Gastrocnemius medialis (tissue), 4 donors: ENCODE measurements at regions not wholly inside any gene's neighbourhood (a gene's known extent, or its start where the extent isn't known, plus 50 kb on each side); places are given as distances from the start of the nearest gene placed in this dataset.

Experiments used
- ATAC-seq, 2 donors: fragments of 150-250 bp; one replicate each; pipeline ENCODE4 v1.9.1; 2016
- DNase-seq, 2 donors: peaks; one replicate each; pipeline ENCODE4 v3.0.0-alpha.2; 2019
- H3K27ac ChIP-seq, 4 donors: fragments of 200-600 bp; sonication (generic); 1 replicate in 1 of 4; 2 replicates in 3 of 4; pipeline ENCODE4 v1.5.1; 2016 to 2018; ENCODE audit warnings: mild to moderate bottlenecking in 2 of 4, moderate library complexity in 1 of 4
- H3K27me3 ChIP-seq, 3 donors: fragments of 200-600 bp; sonication (generic) in 2 of 3; 1 replicate in 1 of 3; 2 replicates in 2 of 3; pipeline versions ENCODE4 v1.5.1 to v1.6.0; 2016 to 2019; ENCODE audit warnings: mild to moderate bottlenecking in 1 of 3, moderate library complexity in 1 of 3
- H3K36me3 ChIP-seq, 2 donors: fragments of 200-600 bp; sonication (generic) in 1 of 2; one replicate each; pipeline ENCODE4 v1.5.1; 2017 to 2018
- H3K4me1 ChIP-seq, 2 donors: fragments of 200-600 bp; sonication (generic) in 1 of 2; one replicate each; pipeline ENCODE4 v1.5.1; 2016 to 2017; ENCODE audit warnings: mild to moderate bottlenecking in 2 of 2
- H3K4me3 ChIP-seq, 4 donors: fragments of 200-600 bp; sonication (generic) in 3 of 4; 1 replicate in 1 of 4; 2 replicates in 3 of 4; pipeline ENCODE4 v1.5.1; 2016 to 2019; ENCODE audit warnings: mild to moderate bottlenecking in 2 of 4
- H3K9me3 ChIP-seq, 3 donors: fragments of 200-600 bp; sonication (generic) in 2 of 3; 1 replicate in 1 of 3; 2 replicates in 2 of 3; pipeline ENCODE4 v1.5.1; 2016 to 2019
- CTCF ChIP-seq, 5 experiments: fragments of 450-650 bp in 3 of 5; fragments of 200-600 bp in 2 of 5; sonication (generic) in 2 of 5; IDR thresholded peaks in 4 of 5; conservative IDR thresholded peaks in 1 of 5; 1 replicate in 4 of 5; 2 replicates in 1 of 5; pipeline ENCODE4 v1.5.1; 2016 to 2019; ENCODE audit warnings: antibody characterized with exemption in 5 of 5, mild to moderate bottlenecking in 3 of 5, moderate library complexity in 3 of 5
- POLR2A ChIP-seq, 2 donors: fragments of 450-650 bp; IDR thresholded peaks; one replicate each; pipeline ENCODE4 v1.6.1; 2017; ENCODE audit warnings: antibody characterized with exemption in 2 of 2, mild to moderate bottlenecking in 2 of 2, moderate library complexity in 2 of 2
- in situ Hi-C, 4 donors: fragments of 200-750 bp; cut with MboI; loops; one replicate each; pipeline versions ENCODE4 v1.15.0 to v1.8.0; 2017; ENCODE audit warnings: low sequenced_read_pairs in 4 of 4
- intact Hi-C: fragments of 100-400 bp; cut with DNase I; formaldehyde crosslinking; loops from one replicate; pipeline ENCODE4 v1.15.1; 2023; ENCODE audit warnings: low total_unique reads

GRCh38 chr4:113849771-113850170 is 88.2 kb upstream of the CAMK2D start:
- no peak overlapping the region for H3K27ac ChIP-seq
- ATAC-seq (no peak), DNase-seq (no peak)
- H3K27me3 ChIP-seq, result no peaks in the 10 kb centered on the region
- TF ChIP-seq CTCF (IDR thresholded peaks at IDR 0.05 in 4 of 5, conservative IDR thresholded peaks at IDR 0.05 in 1 of 5), result no peak
- TF ChIP-seq POLR2A (IDR thresholded peaks at IDR 0.05), result no peak
- peaks cover 0 to 5% of the 10 kb centered on the region in 2 donors for H3K4me1 ChIP-seq
- H3K4me3 ChIP-seq, result no peak overlapping the region
- in situ Hi-C loops (no loop called here), intact Hi-C loops (no loop called here)
- H3K36me3 ChIP-seq, result no peaks in the 10 kb centered on the region
- H3K9me3 ChIP-seq, result no peaks in the 10 kb centered on the region

GRCh38 chr4:113847710-113848109 is 86.2 kb upstream of the CAMK2D start:
- in situ Hi-C loops (no loop called here), intact Hi-C loops (no loop called here)
- no peaks in the 10 kb centered on the region for H3K27me3 ChIP-seq
- DNase-seq (no peak), ATAC-seq (no peak)
- H3K4me1 ChIP-seq, result peaks cover 0 to 5% of the 10 kb centered on the region in 2 donors
- no peak overlapping the region for H3K27ac ChIP-seq
- no peaks in the 10 kb centered on the region for H3K9me3 ChIP-seq
- no peaks in the 10 kb centered on the region for H3K36me3 ChIP-seq
- no peak overlapping the region for H3K4me3 ChIP-seq
- TF ChIP-seq POLR2A (IDR thresholded peaks at IDR 0.05), result no peak
- no peak for TF ChIP-seq CTCF (IDR thresholded peaks at IDR 0.05 in 4 of 5, conservative IDR thresholded peaks at IDR 0.05 in 1 of 5)

GRCh38 chr4:113846433-113846832 is 84.9 kb upstream of the CAMK2D start:
- DNase-seq (no peak), ATAC-seq (no peak)
- intact Hi-C loops, result no loop called here
- no peaks in the 10 kb centered on the region for H3K36me3 ChIP-seq
- TF ChIP-seq CTCF (IDR thresholded peaks at IDR 0.05 in 4 of 5, conservative IDR thresholded peaks at IDR 0.05 in 1 of 5) (no peak), POLR2A (IDR thresholded peaks at IDR 0.05) (no peak)
- H3K4me3 ChIP-seq, result no peak overlapping the region
- H3K27me3 ChIP-seq, result no peaks in the 10 kb centered on the region
- no peak overlapping the region for H3K27ac ChIP-seq
- H3K9me3 ChIP-seq, result no peaks in the 10 kb centered on the region
- peaks cover 0 to 5% of the 10 kb centered on the region in 2 donors for H3K4me1 ChIP-seq
- in situ Hi-C loops, result no loop called here

GRCh38 chr4:113845138-113845537 is 83.6 kb upstream of the CAMK2D start:
- H3K36me3 ChIP-seq, result no peaks in the 10 kb centered on the region
- H3K9me3 ChIP-seq, result no peaks in the 10 kb centered on the region
- in situ Hi-C loops, result no loop called here
- TF ChIP-seq POLR2A (IDR thresholded peaks at IDR 0.05) (no peak), CTCF (IDR thresholded peaks at IDR 0.05 in 4 of 5, conservative IDR thresholded peaks at IDR 0.05 in 1 of 5) (no peak)
- peak overlapping the region in 1 of 4 donors; percentile 25 for H3K4me3 ChIP-seq
- no peak for DNase-seq
- no peak overlapping the region for H3K27ac ChIP-seq
- H3K27me3 ChIP-seq, result no peaks in the 10 kb centered on the region
- peak in 1 of 2 donors; percentile 33 for ATAC-seq
- peaks cover 0 to 5% of the 10 kb centered on the region in 2 donors for H3K4me1 ChIP-seq
- intact Hi-C loops, result no loop called here

GRCh38 chr4:113844369-113844768 is 82.8 kb upstream of the CAMK2D start:
- intact Hi-C loops (no loop called here), in situ Hi-C loops (no loop called here)
- Histone ChIP-seq H3K4me3 (no peak overlapping the region), H3K36me3 (no peaks in the 10 kb centered on the region), H3K4me1 (peaks cover 0 to 5% of the 10 kb centered on the region in 2 donors), H3K27ac (no peak overlapping the region), H3K27me3 (no peaks in the 10 kb centered on the region), H3K9me3 (no peaks in the 10 kb centered on the region)
- TF ChIP-seq POLR2A (IDR thresholded peaks at IDR 0.05) (no peak), CTCF (IDR thresholded peaks at IDR 0.05 in 4 of 5, conservative IDR thresholded peaks at IDR 0.05 in 1 of 5) (no peak)
- no peak for ATAC-seq
- no peak for DNase-seq
